NCI-H526 (cell line): ENCODE measurements at regions not wholly inside any gene's neighbourhood (a gene's known extent, or its start where the extent isn't known, plus 50 kb on each side); places are given as distances from the start of the nearest gene placed in this dataset.

Experiments used
- DNase-seq, 2 experiments: peaks; one replicate each; lab custom pipeline; 2025; lab: John Stamatoyannopoulos, UW

GRCh38 chr14:26766726-26767125 is 168.9 kb upstream of the NOVA1 start:
- DNase-seq = no peak

DNA sequence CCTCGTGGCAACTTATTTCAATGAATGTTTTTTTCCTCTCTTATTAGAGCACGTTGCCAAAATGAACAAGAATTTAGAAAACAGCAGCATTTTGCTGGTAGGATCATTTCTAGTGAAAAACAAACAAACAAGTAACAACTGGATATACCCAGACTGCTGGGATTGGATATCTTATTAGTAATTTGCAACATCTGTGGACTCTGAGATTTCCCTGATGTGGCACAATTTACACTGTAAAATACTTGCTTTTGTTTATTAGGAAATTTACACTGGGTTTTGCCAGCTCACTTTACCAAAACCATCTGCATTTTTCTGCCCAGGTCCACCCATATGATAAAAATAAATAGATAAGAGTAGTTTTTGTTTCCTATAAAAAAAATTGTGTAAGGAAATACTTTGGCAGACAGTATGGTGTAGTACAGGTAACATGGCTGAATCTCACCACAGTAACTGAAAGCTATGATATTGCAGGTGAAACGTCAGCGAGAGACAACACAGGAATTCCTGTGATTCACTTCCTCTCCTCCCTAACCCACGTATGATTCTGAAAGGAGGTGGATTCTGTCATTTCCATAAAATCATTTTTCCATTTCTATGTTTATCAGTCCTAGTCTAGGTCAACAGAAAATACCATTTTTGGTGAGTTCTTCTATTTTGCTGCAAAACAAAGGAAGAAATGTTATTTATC is 176.2 kb upstream of the NOVA1 start:
- DNase-seq = no peak

DNA sequence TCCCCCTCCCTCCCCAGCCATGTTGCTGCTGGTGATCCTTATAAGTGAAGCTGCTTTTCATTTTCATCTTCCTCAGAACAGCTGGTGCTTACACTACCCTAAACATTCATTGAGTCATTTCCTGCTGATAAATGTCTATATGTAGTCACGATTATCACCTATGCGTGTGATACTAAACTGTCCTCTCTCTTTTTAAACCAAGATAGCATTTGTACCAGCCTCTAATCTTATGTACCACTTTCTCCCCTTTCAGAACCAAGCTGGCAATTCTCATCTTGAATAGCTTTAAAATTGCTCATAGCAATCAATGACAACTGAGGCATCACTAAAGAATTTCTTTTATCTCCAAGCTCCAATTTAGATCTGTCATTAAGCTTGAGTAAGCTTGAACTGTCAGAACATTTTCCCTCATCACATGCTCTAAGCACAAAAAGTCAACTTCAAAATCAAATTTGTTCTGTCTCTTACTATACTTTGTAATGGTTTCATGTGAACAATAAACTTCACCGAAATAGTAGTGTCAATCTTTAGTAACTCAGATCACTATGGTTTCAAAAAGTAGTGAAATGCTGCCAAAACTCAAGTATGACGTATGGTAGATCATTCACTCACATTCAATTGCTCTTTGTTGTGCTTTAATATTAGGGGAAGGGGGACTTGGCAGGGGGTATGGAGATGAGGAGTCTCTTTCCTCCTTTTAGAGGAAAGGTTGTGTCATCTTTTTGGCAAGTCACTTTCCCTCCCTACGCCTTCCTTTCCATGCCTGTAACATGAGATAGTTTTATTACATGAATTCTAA is 178.1 kb upstream of the NOVA1 start:
- DNase-seq = no peak

GRCh38 chr14:26791117-26791806 is 193.4 kb upstream of the NOVA1 start:
- DNase-seq = no peak

DNA sequence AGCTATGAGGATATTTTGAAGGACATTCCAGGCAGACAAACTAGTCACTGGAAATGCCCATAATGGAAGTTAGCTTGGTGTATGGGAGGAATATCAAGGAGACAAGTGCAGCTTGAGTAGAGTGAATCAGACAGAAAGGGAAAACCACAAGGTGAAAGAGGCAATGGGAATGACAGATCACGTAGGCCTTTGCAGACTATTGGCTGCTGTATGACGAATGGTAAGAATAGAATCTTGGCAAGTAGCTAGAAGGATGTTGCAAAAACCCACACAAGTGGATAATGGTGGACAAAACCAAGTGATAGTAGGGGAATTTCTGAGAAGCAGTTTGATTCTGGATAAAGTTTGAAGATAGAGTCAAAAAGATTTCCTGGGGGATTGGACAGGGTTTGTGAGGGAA is 196.9 kb upstream of the NOVA1 start:
- no peak for DNase-seq

DNA sequence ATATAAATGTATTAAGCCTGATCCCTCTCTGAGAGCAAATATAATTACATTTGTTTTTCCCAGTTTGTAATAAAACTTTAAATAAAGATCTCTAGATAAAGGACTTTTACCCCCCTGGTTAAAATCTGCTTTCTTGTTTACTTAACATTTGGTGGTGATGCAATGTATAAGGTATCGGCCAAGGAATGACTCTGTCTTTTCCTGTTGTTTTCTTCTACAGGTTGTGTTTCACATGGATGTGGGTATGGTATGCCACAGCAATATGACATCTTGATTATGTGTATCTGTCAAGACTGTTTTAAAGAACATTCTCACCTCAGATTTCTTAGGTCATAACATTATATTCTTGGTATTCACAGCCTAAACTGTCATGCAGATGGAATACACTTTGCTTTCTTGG is 210.6 kb upstream of the NOVA1 start:
- DNase-seq = no peak

GRCh38 chr14:26810631-26811030 is 212.8 kb upstream of the NOVA1 start:
- DNase-seq = no peak

DNA sequence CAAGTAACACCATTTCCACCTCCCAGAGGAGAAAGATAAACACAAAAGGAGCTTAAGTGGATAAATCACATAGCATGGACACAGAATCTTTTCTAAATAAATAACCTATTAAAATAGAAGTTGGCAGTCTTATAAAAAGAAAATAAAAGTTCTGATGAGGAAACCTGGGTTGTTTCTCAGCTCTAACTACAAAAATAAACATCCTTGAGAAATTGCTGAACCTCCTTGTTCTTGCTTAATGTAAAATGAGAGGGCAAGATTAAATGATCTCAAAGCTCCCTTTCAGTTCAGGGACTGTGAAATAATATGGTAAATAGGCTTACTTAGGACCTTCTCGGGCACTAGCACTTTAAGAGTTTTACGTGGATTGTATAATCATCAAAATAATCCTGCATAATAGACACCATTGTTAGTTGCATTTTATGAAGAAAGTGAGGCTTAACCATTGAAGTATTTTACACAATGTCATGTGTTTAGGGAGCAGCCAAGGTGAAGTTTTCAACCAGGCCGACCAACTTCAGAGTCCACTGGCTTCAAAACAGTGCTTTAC is 214.0 kb upstream of the NOVA1 start:
- no peak for DNase-seq

DNA sequence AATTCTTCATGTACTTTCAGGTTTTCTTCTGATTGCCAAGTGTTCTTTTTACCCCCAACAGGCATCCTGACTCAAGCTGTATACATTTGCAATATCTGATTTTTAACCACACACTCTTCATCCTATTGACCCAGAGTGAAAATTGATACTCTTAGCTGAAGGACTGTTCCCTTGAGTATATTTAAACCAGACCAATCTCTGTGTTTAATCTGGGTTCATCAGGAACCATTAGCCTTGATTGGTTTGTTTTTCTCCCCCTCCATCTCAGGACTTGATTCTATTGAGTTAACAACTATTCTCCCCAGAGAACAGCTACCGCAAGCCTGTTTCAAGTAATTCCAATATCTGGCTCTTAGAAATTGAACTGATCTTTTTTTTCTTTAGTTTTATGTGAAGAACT is 222.3 kb upstream of the NOVA1 start:
- DNase-seq = peak; percentile 28 to 33

- no peak for DNase-seq
Measured at GRCh38 chr14:26820572-26820971, 222.7 kb upstream of the NOVA1 start.

GRCh38 chr14:26828741-26829140 is 230.9 kb upstream of the NOVA1 start:
- DNase-seq = peak; percentile 96

DNA sequence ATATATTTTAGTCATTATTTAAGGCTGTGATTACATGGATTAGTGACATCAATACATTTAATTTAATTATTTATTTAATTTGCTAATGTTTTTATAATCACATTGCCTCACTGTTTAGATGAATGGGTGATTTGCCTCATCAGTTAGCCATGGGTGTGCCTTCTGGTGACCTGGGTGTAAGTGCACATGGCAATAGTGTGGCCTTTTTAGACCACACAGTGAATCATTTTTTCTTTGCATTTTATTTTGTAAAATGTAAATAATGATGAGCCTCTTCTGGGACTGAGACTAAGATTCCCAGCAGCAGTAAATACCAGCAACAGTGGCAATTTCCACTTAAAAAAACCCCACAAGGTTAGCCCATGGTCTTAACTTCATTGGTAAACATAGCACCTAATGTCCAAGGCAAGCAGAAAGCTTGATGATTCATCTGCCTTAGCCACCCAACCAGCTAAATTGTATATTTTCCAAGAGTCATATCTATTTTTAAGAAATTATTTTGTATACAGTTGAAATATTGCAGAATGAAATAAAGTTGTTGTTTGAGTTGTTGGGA is 235.9 kb upstream of the NOVA1 start:
- DNase-seq = no peak

DNA sequence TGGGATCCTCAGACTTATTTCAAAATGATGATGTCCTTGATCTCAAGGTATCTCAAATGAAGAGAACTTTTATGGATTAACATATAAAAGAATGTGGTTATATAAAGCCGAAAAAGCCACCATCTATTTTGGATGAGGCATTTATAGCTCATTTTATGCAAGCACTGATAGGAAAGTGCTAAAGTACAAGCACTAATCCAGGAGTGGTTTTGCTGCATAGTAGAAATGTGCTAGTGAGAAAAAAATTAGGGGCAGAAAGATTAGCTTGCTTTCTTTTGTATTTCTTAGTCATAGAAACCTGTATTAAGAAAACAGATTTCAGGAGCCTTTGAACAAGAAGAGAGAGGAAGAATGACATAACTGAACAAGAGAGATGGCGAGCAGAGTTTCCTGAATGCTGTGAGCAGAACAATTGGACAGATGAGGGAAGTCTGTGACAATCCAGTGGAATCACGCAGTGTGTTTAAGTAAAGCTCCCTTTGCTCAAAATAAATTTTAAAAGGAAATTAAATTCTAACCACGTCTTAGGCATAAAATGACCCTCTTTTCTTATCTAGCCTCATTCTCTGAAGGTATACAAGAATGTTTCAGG is 238.2 kb upstream of the NOVA1 start:
- no peak for DNase-seq

DNA sequence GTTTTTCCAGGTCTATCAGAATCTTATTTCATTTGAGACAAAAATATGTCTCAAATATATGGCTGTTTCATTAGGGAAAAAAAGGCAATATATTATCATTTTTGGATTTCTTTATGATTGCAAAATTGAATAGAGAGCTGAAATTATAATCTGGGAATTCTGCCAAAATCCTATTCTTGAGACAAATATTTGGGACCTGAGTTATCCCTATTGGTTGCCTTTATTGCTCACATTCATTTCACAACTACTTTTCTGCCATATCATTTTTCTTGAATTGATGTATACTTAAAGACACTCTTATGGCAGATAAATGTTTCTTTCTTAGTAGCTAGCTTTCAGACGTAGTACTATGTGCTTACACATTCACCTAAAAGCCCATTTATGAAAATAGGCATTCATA is 241.6 kb upstream of the NOVA1 start:
- DNase-seq = no peak

GRCh38 chr14:26841326-26841725 is 243.5 kb upstream of the NOVA1 start:
- no peak for DNase-seq

- no peak for DNase-seq
Measured at GRCh38 chr14:26841920-26842741, 244.3 kb upstream of the NOVA1 start.

DNA sequence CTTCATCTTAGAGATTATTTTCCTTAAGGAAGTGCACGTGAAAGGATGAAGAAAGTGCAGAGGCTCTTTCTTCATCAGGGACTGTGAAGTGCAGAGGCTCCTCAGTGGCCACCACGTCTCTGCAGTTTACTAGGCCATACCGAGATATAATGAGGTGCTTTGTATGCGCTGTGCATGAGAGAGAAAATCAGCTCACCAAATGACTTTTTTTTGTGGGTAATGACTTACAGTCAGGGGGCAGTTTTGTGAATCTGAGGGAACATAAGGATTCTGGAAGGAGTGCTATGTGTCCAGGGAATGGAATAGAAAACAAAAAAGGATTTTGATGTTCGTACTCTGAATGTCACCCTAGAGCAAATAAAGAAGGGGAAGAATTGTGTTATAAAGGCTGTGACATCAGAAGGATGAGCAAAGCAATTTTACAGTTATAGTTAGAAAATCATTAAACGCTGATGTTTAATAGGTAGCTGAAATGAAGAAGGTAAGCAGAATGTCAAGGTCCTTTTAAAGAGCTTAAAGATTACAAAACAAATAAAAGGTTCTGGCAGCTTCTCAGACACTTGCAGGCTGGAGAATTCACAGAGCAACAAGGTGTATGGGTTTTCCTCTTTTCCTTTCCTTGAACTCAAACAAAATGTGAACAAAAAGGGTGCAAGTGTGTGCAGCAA is 247.5 kb upstream of the NOVA1 start:
- DNase-seq = no peak

DNA sequence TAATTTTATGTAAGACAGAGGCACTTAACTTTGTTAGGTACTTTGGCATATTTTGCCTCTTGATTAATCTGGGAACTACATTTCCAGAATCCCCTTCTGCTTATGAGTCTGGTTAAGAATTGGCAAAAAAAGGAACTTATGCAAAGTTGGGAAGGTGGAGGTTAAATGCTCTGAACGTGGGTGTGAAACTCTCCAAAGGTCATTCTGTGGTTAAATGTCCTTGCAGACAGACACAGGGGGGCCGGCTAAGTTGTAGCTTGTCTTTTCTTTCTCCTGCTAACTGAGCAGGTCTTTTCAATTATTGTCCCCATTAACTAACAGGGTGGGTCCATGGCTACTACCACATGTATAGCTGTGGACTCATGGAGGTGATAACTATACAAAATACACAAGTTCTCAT is 248.6 kb upstream of the NOVA1 start:
- DNase-seq = no peak

DNA sequence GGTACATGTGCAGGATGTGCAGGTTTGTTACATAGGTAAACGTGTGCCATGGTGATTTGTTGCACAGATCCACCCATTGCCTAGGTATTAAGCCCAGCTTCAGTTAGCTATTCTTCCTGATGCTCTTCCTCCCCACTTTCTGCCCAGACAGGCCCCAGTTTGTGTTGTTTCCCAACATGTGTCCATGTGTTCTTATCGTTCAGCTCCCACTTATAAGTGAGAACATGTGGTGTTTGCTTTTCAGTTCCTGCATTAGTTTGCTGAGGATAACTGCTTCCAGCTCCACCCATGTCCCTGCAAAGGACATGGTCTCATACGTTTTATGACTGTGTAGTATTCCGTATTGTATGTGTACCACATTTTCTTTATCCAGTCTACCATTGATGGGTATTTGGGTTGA is 251.7 kb upstream of the NOVA1 start:
- DNase-seq = no peak

- no peak for DNase-seq
Measured at GRCh38 chr14:26851793-26852192, 254.0 kb upstream of the NOVA1 start.
